ENCODE measurements at regions not wholly inside any gene's neighbourhood (a gene's known extent, or its start where the extent isn't known, plus 50 kb on each side); places are given as distances from the start of the nearest gene placed in this dataset.

DNA sequence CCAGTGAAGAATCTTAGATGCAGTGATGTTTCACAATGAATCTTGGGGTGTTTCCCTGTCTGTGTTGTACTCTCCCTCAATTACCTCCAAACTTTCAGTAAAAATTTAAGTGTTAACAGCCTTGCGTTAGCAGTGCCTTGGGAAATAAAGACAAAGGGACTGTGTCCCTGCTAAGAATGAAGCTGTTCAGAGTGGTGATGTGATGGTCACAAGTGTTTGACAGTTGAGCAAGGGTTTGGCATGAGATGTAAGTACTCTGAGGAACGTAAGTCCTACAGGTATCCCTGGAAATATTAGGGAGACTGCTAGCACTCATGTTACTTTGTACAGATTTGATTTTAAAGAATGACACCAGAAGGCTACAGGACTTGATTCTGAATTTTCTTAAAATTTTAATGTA lies 304.3 kb upstream of the DPH6 start:
- no peak for TF ChIP-seq CTCF (IDR thresholded peaks at IDR 0.05; ENCODE audit: low read depth, low read length)
- no peak overlapping the region for H3K4me3 ChIP-seq (ENCODE audit: low read depth, low read length)

DNA sequence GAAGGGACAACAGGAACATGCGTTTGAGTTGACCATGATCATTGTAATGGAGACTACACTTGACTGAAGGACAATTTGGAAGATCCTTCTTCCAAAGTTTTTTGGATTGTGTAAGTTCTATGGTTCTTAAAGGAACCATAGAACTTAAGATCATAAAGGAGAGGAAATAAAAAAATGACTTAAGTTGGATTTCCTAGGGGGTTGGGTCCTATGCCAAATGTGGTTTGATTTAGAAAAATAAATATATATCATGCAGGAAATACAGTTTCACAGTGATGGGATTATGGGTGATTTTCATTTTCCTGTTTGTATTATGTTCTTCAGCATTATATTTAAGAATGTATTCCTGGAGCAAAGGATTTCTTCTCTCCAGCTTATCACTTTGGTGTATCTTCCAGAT lies 305.5 kb upstream of the DPH6 start:
- no peak for TF ChIP-seq CTCF (IDR thresholded peaks at IDR 0.05; ENCODE audit: low read depth, low read length)
- H3K4me3 ChIP-seq (ENCODE audit: low read depth, low read length), result no peak overlapping the region

DNA sequence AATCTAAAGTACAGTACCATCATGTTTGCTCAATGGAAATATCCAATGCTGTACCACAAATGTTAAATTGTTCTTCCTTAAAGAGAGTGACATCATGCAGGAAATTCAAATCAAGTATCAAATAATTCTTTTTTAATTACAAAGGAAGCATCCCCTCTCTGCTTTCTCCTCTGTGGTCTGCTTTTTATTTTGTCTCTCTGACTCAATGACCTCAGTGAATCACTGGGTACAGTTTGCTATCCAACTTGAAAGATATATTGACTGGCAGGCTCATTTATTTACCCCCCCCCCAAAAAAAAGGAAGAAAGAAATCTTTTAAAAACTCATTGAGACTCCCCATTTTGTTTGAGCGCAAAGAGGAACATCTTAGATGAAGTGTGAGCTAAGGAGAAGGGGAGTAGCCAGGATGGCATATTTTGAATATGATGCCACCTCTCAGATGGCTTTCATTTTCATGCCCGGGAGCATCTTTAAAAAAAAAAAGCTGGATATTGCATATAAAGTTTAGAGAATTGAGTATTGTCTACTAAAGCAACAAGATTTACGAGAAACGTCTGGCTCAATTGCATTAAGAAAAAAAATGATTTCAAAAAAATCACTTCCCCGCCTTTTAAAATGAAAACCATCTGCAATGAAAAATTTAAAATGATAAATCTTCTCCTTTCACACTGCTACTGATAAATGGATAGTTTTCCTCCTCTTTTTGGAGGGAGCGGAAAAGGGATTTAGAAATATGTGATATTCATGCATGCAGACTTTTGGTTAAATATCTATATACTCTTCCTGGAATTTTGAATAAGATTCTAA lies 307.1 kb upstream of the DPH6 start:
- no peak for TF ChIP-seq CTCF (IDR thresholded peaks at IDR 0.05; ENCODE audit: low read depth, low read length)
- H3K4me3 ChIP-seq (ENCODE audit: low read depth, low read length), result no peak overlapping the region

- H3K4me3 ChIP-seq (ENCODE audit: low read depth, low read length), result no peak overlapping the region
- TF ChIP-seq CTCF (IDR thresholded peaks at IDR 0.05; ENCODE audit: low read depth, low read length), result no peak
Measured at GRCh38 chr15:35854316-35854715, 308.4 kb upstream of the DPH6 start.

GRCh38 chr15:35857567-35858226 lies 311.7 kb upstream of the DPH6 start:
- H3K4me3 ChIP-seq (ENCODE audit: low read depth, low read length), result no peak overlapping the region
- no peak for TF ChIP-seq CTCF (IDR thresholded peaks at IDR 0.05; ENCODE audit: low read depth, low read length)

- TF ChIP-seq CTCF (IDR thresholded peaks at IDR 0.05; ENCODE audit: low read depth, low read length), result no peak
- H3K4me3 ChIP-seq (ENCODE audit: low read depth, low read length), result no peak overlapping the region
Measured at GRCh38 chr15:35858707-35859106, 312.7 kb upstream of the DPH6 start.

GRCh38 chr15:35863655-35864054 lies 317.7 kb upstream of the DPH6 start:
- TF ChIP-seq CTCF (IDR thresholded peaks at IDR 0.05; ENCODE audit: low read depth, low read length), result no peak
- no peak overlapping the region for H3K4me3 ChIP-seq (ENCODE audit: low read depth, low read length)

Measured in WI38 (cell line).